ENCODE measurements at regions not wholly inside any gene's neighbourhood (a gene's known extent, or its start where the extent isn't known, plus 50 kb on each side); places are given as distances from the start of the nearest gene placed in this dataset.

GRCh38 chr6:98572579-98572978 lies 261.8 kb upstream of the POU3F2 start:
- TF ChIP-seq CTCF (IDR thresholded peaks at IDR 0.05), result no peak
- no peak for TF ChIP-seq POLR2A (IDR thresholded peaks at IDR 0.05)
